ENCODE measurements at regions not wholly inside any gene's neighbourhood (a gene's known extent, or its start where the extent isn't known, plus 50 kb on each side); places are given as distances from the start of the nearest gene placed in this dataset.

DNA sequence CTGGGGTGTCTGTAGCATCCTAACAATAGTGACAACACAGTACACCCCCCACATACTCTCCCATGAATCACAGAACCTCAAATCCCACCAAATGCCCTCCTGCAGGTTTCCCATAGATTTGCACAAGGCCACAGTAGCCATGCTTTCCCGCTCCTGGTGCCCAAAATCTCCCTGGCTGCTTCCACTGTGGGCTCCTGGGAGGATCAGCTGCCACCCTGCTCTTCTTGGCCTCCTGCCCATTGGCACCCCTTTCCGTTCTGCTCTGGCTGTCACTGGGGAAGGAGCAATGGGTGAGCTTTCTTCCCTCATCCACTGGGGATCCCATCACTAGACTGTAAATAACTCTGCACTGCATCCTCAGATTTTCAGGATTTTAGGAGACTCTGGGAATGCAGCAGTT is 92.1 kb upstream of the SLC24A5 start:
- TF ChIP-seq, protein P1, sequence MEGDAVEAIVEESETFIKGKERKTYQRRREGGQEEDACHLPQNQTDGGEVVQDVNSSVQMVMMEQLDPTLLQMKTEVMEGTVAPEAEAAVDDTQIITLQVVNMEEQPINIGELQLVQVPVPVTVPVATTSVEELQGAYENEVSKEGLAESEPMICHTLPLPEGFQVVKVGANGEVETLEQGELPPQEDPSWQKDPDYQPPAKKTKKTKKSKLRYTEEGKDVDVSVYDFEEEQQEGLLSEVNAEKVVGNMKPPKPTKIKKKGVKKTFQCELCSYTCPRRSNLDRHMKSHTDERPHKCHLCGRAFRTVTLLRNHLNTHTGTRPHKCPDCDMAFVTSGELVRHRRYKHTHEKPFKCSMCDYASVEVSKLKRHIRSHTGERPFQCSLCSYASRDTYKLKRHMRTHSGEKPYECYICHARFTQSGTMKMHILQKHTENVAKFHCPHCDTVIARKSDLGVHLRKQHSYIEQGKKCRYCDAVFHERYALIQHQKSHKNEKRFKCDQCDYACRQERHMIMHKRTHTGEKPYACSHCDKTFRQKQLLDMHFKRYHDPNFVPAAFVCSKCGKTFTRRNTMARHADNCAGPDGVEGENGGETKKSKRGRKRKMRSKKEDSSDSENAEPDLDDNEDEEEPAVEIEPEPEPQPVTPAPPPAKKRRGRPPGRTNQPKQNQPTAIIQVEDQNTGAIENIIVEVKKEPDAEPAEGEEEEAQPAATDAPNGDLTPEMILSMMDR (optimal IDR thresholded peaks at IDR 0.05 in 1 of 3, IDR thresholded peaks at IDR 0.05 in 1 of 3, conservative IDR thresholded peaks at IDR 0.05 in 1 of 3; ENCODE audit: extremely low read depth in 1 of 3, insufficient read depth in 2 of 3, low read length in 3 of 3), result no peak
- TF ChIP-seq EZH2 (IDR thresholded peaks at IDR 0.05; ENCODE audit: low read length), result no peak
